H1 (cell line): ENCODE measurements at regions not wholly inside any gene's neighbourhood (a gene's known extent, or its start where the extent isn't known, plus 50 kb on each side); places are given as distances from the start of the nearest gene placed in this dataset.

ENCODE experiments used
- CBX8 ChIP-seq: fragments of 300-800, 300-1000 bp; sonication (generic); IDR thresholded peaks from 2 replicates; pipeline ENCODE4 v1.7.1; 2016; ENCODE audit warnings: low read depth, low read length, borderline replicate concordance
- RAD21 ChIP-seq, 2 experiments: IDR thresholded peaks in 1 of 2; conservative IDR thresholded peaks in 1 of 2; 2 replicates each; pipeline ENCODE4 v1.6.1; 2011; ENCODE audit warnings: low read depth in 2 of 2, low read length in 2 of 2, improper control_type of control experiment in 1 of 2, inconsistent platforms in 1 of 2, mild to moderate bottlenecking in 1 of 2, moderate library complexity in 1 of 2
- TF ChIP-seq, protein P1 (sequence below): IDR thresholded peaks from 2 replicates; pipeline ENCODE4 v1.6.1; 2011; ENCODE audit warnings: low read depth, mild to moderate bottlenecking, low read length; ENCODE audit not compliant: insufficient read depth

DNA sequence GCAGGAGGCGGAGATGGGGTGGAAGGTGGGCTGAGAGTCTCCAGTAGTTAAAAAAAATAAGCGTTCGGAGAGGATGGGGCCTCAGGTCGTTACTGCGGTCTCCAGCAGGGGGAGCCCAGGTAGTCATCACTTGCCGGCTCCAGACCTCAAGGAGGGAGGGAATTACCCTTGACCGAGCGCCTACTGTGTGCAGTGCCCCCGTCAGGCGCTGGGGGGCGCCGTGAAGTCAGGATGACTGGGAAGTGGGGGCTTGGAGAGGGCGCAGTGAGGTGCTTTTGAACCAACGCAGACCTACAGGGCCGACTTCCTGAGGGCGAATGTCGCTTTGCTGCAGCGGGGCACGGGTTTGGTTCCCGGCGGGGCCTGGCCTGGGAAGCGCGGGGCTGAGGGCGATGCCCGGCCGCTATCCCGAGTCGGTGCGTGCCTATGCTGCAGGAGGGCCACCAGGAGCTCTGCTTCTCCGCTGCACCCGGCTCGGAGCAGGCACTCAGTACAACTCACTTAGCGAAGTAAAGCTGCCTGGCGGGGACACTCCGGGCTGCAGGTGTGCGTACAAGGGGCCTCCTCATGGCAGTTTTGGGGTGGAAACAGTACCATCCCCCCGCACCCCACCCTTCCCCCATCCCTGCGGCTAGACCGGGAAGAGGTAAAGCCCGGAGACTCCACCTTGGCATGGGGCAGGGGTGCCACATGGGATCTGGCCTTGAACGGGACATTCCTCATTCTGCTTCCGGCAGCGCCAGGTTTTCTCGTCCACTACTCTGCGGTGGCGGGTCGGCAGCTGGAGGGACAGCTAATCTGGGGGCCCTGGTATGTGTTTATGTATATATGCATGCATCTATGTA lies 79.8 kb downstream of the RHCG start (continued):
- TF ChIP-seq CBX8 (no peak), RAD21 (IDR thresholded peaks at IDR 0.05 in 1 of 2, conservative IDR thresholded peaks at IDR 0.05 in 1 of 2; ENCODE audit: low read depth in 2 of 2, low read length in 2 of 2) (peak; percentile 67 to 74)
- TF ChIP-seq, protein P1, sequence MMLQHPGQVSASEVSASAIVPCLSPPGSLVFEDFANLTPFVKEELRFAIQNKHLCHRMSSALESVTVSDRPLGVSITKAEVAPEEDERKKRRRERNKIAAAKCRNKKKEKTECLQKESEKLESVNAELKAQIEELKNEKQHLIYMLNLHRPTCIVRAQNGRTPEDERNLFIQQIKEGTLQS = 0 out of 2 replicates have a peak, but pooled peaks have one; percentile 33
